H1 (cell line): ENCODE measurements at regions not wholly inside any gene's neighbourhood (a gene's known extent, or its start where the extent isn't known, plus 50 kb on each side); places are given as distances from the start of the nearest gene placed in this dataset.

Experiments
- EP300 ChIP-seq, 2 experiments: IDR thresholded peaks; 1 replicate in 1 of 2; 2 replicates in 1 of 2; pipeline ENCODE4 v1.6.1; 2011 to 2012; ENCODE audit warnings: low read depth in 2 of 2, low read length in 2 of 2, mild to moderate bottlenecking in 2 of 2, borderline replicate concordance in 1 of 2, inconsistent platforms in 1 of 2, moderate library complexity in 1 of 2
- EZH2 ChIP-seq: fragments of 200-600 bp; sonication (generic); IDR thresholded peaks from 2 replicates; pipeline ENCODE4 v1.7.1; 2012; ENCODE audit warnings: low read depth, mild to moderate bottlenecking, moderate library complexity, low read length, inconsistent platforms; ENCODE audit not compliant: severe bottlenecking
- POLR2AphosphoS5 ChIP-seq: IDR thresholded peaks from 2 replicates; pipeline ENCODE4 v1.6.1; 2011; ENCODE audit warnings: low read depth, low read length
- RAD21 ChIP-seq, 2 experiments: IDR thresholded peaks in 1 of 2; conservative IDR thresholded peaks in 1 of 2; 2 replicates each; pipeline ENCODE4 v1.6.1; 2011; ENCODE audit warnings: low read depth in 2 of 2, low read length in 2 of 2, improper control_type of control experiment in 1 of 2, inconsistent platforms in 1 of 2, mild to moderate bottlenecking in 1 of 2, moderate library complexity in 1 of 2
- RFX5 ChIP-seq: IDR thresholded peaks from 2 replicates; pipeline ENCODE4 v1.6.1; 2011; ENCODE audit warnings: low read depth, low read length, improper control_type of control experiment, borderline replicate concordance
- RXRA ChIP-seq: IDR thresholded peaks from 2 replicates; pipeline ENCODE4 v1.6.1; 2011; ENCODE audit warnings: low read depth, mild to moderate bottlenecking, low read length, moderate library complexity; ENCODE audit not compliant: insufficient read depth
- SIN3A ChIP-seq, 2 experiments: IDR thresholded peaks in 1 of 2; conservative IDR thresholded peaks in 1 of 2; 2 replicates each; pipeline ENCODE4 v1.6.1; 2011 to 2012; ENCODE audit warnings: low read length in 2 of 2, improper control_type of control experiment in 1 of 2, low read depth in 1 of 2, mild to moderate bottlenecking in 1 of 2
- TF ChIP-seq, protein P1 (sequence below), 3 experiments: IDR thresholded peaks; 1 replicate in 2 of 3; 2 replicates in 1 of 3; pipeline versions ENCODE4 v1.5.1 to v1.6.1; 2011; ENCODE audit warnings: low read length in 3 of 3, mild to moderate bottlenecking in 3 of 3, inconsistent platforms in 2 of 3, low read depth in 1 of 3, moderate library complexity in 1 of 3; ENCODE audit not compliant: insufficient read depth in 1 of 3; ENCODE audit errors: control extremely low read depth in 1 of 3
- TF ChIP-seq, protein P2 (sequence below): IDR thresholded peaks from 2 replicates; pipeline ENCODE4 v1.6.1; 2011; ENCODE audit warnings: low read length, improper control_type of control experiment

DNA sequence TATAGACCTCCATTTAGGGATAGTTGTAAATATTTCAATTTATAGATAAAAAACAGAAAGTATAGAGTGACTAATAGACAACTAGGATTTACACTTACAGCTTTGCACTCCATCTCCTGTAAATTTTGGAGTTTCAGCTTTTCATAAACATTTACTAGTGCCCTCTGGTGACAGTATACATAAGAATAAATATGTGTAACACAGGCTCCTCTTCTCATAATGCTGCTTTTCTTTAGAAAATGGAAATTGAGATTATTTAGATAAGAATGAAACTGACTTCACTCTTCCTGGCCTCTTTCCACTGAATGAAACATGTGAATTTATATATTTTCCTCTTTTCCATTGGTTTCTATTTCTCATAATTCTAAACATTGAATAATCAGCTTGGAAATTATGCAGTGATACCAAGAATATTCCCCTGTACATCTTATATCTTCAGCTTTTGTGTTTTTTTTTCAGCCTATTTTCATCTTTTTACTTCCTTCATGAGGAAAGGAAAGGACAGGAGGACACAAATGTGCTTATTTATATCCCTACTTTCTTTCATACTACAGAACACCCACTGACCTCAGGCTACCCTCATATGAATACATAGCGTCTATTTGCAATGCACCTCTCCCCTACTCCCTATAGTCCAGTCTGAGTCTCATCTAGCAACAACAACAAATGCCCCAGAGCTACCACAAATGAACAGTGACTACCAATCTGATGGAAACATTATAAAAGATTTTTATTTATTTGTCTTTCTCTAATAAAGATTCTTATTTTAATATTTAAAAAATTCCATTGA is 103.1 kb upstream of the CCDC39 start:
- TF ChIP-seq POLR2AphosphoS5 (no peak), EZH2 (no peak), EP300 (IDR thresholded peaks at IDR 0.05; ENCODE audit: borderline replicate concordance in 1 of 2, low read depth in 2 of 2, low read length in 2 of 2) (no peak), RFX5 (no peak), RAD21 (IDR thresholded peaks at IDR 0.05 in 1 of 2, conservative IDR thresholded peaks at IDR 0.05 in 1 of 2; ENCODE audit: low read depth in 2 of 2, low read length in 2 of 2) (no peak), RXRA (no peak), SIN3A (conservative IDR thresholded peaks at IDR 0.05 in 1 of 2, IDR thresholded peaks at IDR 0.05 in 1 of 2; ENCODE audit: low read depth in 1 of 2, low read length in 2 of 2) (no peak)
- TF ChIP-seq, protein P1, sequence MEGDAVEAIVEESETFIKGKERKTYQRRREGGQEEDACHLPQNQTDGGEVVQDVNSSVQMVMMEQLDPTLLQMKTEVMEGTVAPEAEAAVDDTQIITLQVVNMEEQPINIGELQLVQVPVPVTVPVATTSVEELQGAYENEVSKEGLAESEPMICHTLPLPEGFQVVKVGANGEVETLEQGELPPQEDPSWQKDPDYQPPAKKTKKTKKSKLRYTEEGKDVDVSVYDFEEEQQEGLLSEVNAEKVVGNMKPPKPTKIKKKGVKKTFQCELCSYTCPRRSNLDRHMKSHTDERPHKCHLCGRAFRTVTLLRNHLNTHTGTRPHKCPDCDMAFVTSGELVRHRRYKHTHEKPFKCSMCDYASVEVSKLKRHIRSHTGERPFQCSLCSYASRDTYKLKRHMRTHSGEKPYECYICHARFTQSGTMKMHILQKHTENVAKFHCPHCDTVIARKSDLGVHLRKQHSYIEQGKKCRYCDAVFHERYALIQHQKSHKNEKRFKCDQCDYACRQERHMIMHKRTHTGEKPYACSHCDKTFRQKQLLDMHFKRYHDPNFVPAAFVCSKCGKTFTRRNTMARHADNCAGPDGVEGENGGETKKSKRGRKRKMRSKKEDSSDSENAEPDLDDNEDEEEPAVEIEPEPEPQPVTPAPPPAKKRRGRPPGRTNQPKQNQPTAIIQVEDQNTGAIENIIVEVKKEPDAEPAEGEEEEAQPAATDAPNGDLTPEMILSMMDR (IDR thresholded peaks at IDR 0.05; ENCODE audit: control extremely low read depth in 1 of 3, insufficient read depth in 1 of 3, low read depth in 1 of 3, low read length in 3 of 3): no peak
- TF ChIP-seq, protein P2, sequence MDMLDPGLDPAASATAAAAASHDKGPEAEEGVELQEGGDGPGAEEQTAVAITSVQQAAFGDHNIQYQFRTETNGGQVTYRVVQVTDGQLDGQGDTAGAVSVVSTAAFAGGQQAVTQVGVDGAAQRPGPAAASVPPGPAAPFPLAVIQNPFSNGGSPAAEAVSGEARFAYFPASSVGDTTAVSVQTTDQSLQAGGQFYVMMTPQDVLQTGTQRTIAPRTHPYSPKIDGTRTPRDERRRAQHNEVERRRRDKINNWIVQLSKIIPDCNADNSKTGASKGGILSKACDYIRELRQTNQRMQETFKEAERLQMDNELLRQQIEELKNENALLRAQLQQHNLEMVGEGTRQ: no peak
